Gastrocnemius medialis (tissue), 4 donors: ENCODE measurements at regions not wholly inside any gene's neighbourhood (a gene's known extent, or its start where the extent isn't known, plus 50 kb on each side); places are given as distances from the start of the nearest gene placed in this dataset.

ENCODE experiments used
- CTCF ChIP-seq, 5 experiments: fragments of 450-650 bp in 3 of 5; fragments of 200-600 bp in 2 of 5; sonication (generic) in 2 of 5; IDR thresholded peaks in 4 of 5; conservative IDR thresholded peaks in 1 of 5; 1 replicate in 4 of 5; 2 replicates in 1 of 5; pipeline ENCODE4 v1.5.1; 2016 to 2019; ENCODE audit warnings: antibody characterized with exemption in 5 of 5, mild to moderate bottlenecking in 3 of 5, moderate library complexity in 3 of 5
- POLR2A ChIP-seq, 2 donors: fragments of 450-650 bp; IDR thresholded peaks; one replicate each; pipeline ENCODE4 v1.6.1; 2017; ENCODE audit warnings: antibody characterized with exemption in 2 of 2, mild to moderate bottlenecking in 2 of 2, moderate library complexity in 2 of 2

- TF ChIP-seq CTCF (IDR thresholded peaks at IDR 0.05 in 4 of 5, conservative IDR thresholded peaks at IDR 0.05 in 1 of 5): no peak
- no peak for TF ChIP-seq POLR2A (IDR thresholded peaks at IDR 0.05)
Observed at GRCh38 chr5:4866817-4867216, 273.3 kb upstream of the ADAMTS16 start.
